Activated CD4-positive, alpha-beta T cell treated with anti-CD3 and anti-CD28 coated beads, Interleukin-2, amount 10 ng/mL, durations not matched to agents 7 days and 5 days (primary cell): ENCODE measurements at regions not wholly inside any gene's neighbourhood (a gene's known extent, or its start where the extent isn't known, plus 50 kb on each side); places are given as distances from the start of the nearest gene placed in this dataset.
A peak's percentile ranks its signal among the peaks of the same experiment; 100 is the strongest.

Experiments
- CTCF ChIA-PET: fragments of 350-600 bp; sonication (Branson Sonifier 250); formaldehyde crosslinking; loops from one replicate; lab custom pipeline; 2021; ENCODE audit warnings: antibody characterized with exemption; lab: Charles Lee
- POLR2A ChIA-PET: fragments of 350-600 bp; sonication (Branson Sonifier 250); formaldehyde crosslinking; loops from one replicate; lab custom pipeline; 2021; ENCODE audit warnings: antibody characterized with exemption; lab: Charles Lee
- DNase-seq: peaks from one replicate; pipeline ENCODE4 v3.0.0-alpha.2; 2020
- H3K27ac Mint-ChIP-seq: one replicate; pipeline ENCODE4 v1.8.0; 2021; ENCODE audit warnings: mild to moderate bottlenecking, moderate library complexity, mixed read lengths
- H3K27me3 Mint-ChIP-seq: one replicate; pipeline ENCODE4 v1.8.0; 2021; ENCODE audit warnings: mixed read lengths
- H3K36me3 Mint-ChIP-seq: one replicate; pipeline ENCODE4 v1.8.0; 2021; ENCODE audit warnings: low read depth, mixed read lengths
- H3K4me1 Mint-ChIP-seq: one replicate; pipeline ENCODE4 v1.8.0; 2021; ENCODE audit warnings: mixed read lengths
- H3K4me3 Mint-ChIP-seq: one replicate; pipeline ENCODE4 v1.8.0; 2021; ENCODE audit warnings: mild to moderate bottlenecking, moderate library complexity, mixed read lengths
- H3K9me3 Mint-ChIP-seq: one replicate; pipeline ENCODE4 v1.8.0; 2021; ENCODE audit warnings: mixed read lengths

GRCh38 chr2:70036290-70036689, 51.0 kb upstream of the PCBP1 start:
- Mint-ChIP-seq H3K4me3 (no peak overlapping the region), H3K27ac (peak overlapping the region; percentile 15)
- POLR2A ChIA-PET: no interaction called here

GRCh38 chr2:70035344-70035844, 51.9 kb upstream of the PCBP1 start:
- no peak for DNase-seq
- Mint-ChIP-seq H3K4me3 (no peak overlapping the region), H3K36me3 (peaks cover 22% of the 10 kb centered on the region), H3K4me1 (peaks cover 30% of the 10 kb centered on the region), H3K27ac (peak overlapping the region; percentile 0), H3K27me3 (no peaks in the 10 kb centered on the region), H3K9me3 (peaks cover 3% of the 10 kb centered on the region)
- CTCF ChIA-PET: interaction anchor here (0.6 to 0.9 kb wide), 2 partner anchors 28 to 126 kb away, joined by 3 to 4 read pairs; no protein-coding TSS in a partner anchor
- POLR2A ChIA-PET: interaction anchor here (0.6 kb wide), 1 partner anchor 26 kb away, joined by 4 read pairs; no protein-coding TSS in a partner anchor

More at GRCh38 chr2:70036290-70036689, 51.0 kb upstream of the PCBP1 start:
- CTCF ChIA-PET: no interaction called here
- Mint-ChIP-seq H3K9me3 (peaks cover 3% of the 10 kb centered on the region), H3K36me3 (peaks cover 26% of the 10 kb centered on the region), H3K27me3 (no peaks in the 10 kb centered on the region), H3K4me1 (peaks cover 32% of the 10 kb centered on the region)
- no peak for DNase-seq

GRCh38 chr2:70030724-70031420, 56.4 kb upstream of the PCBP1 start:
- Mint-ChIP-seq H3K27ac (no peak overlapping the region), H3K4me3 (no peak overlapping the region), H3K27me3 (no peaks in the 10 kb centered on the region), H3K4me1 (peaks cover 19% of the 10 kb centered on the region), H3K36me3 (peaks cover 15% of the 10 kb centered on the region), H3K9me3 (no peaks in the 10 kb centered on the region)
- POLR2A ChIA-PET: no interaction called here
- CTCF ChIA-PET: interaction anchor here (1.5 to 1.7 kb wide), 2 partner anchors 10 to 14 kb away, joined by 4 to 6 read pairs; no protein-coding TSS in a partner anchor
- no peak for DNase-seq

GRCh38 chr2:70029814-70030409, 57.4 kb upstream of the PCBP1 start:
- POLR2A ChIA-PET: no interaction called here
- Mint-ChIP-seq H3K27me3 (no peaks in the 10 kb centered on the region), H3K36me3 (peaks cover 14% of the 10 kb centered on the region), H3K9me3 (no peaks in the 10 kb centered on the region), H3K4me3 (no peak overlapping the region), H3K4me1 (peaks cover 13% of the 10 kb centered on the region), H3K27ac (no peak overlapping the region)
- CTCF ChIA-PET: interaction anchor here (0.6 to 1.5 kb wide), 8 partner anchors 8 to 185 kb away, joined by 3 to 8 read pairs (median 3); no protein-coding TSS in a partner anchor
- DNase-seq: no peak

- no peak for DNase-seq
- CTCF ChIA-PET: interaction anchor here (1.3 to 2.4 kb wide), 4 partner anchors 9 to 21 kb away, joined by 4 to 10 read pairs (median 4); no protein-coding TSS in a partner anchor
- POLR2A ChIA-PET: no interaction called here
- peaks cover 12% of the 10 kb centered on the region for H3K36me3 Mint-ChIP-seq
- peaks cover 4% of the 10 kb centered on the region for H3K9me3 Mint-ChIP-seq
- peak overlapping the region; percentile 68 for H3K27ac Mint-ChIP-seq
- H3K4me1 Mint-ChIP-seq: peaks cover 7% of the 10 kb centered on the region
- no peaks in the 10 kb centered on the region for H3K27me3 Mint-ChIP-seq
- no peak overlapping the region for H3K4me3 Mint-ChIP-seq
Observed at GRCh38 chr2:70024284-70024683, 62.9 kb upstream of the ASPRV1 start.

GRCh38 chr2:70019096-70019495, 57.7 kb upstream of the ASPRV1 start:
- Mint-ChIP-seq H3K4me1 (peaks cover 26% of the 10 kb centered on the region), H3K36me3 (peaks cover 42% of the 10 kb centered on the region), H3K27me3 (no peaks in the 10 kb centered on the region), H3K4me3 (no peak overlapping the region), H3K9me3 (peaks cover 20% of the 10 kb centered on the region), H3K27ac (peak overlapping the region; percentile 22)
- POLR2A ChIA-PET: no interaction called here
- no peak for DNase-seq
- CTCF ChIA-PET: no interaction called here

GRCh38 chr2:70017962-70018361, 56.5 kb upstream of the ASPRV1 start:
- H3K9me3 Mint-ChIP-seq: peaks cover 20% of the 10 kb centered on the region
- POLR2A ChIA-PET: no interaction called here
- peaks cover 26% of the 10 kb centered on the region for H3K4me1 Mint-ChIP-seq
- H3K27ac Mint-ChIP-seq: no peak overlapping the region
- no peak for DNase-seq
- H3K27me3 Mint-ChIP-seq: no peaks in the 10 kb centered on the region
- CTCF ChIA-PET: no interaction called here
- peaks cover 43% of the 10 kb centered on the region for H3K36me3 Mint-ChIP-seq
- H3K4me3 Mint-ChIP-seq: no peak overlapping the region

- ChIA-PET CTCF (interaction anchor here (1.1 to 1.4 kb wide), 3 partner anchors 10 to 33 kb away, joined by 3 to 4 read pairs (median 4); no protein-coding TSS in a partner anchor), POLR2A (no interaction called here)
- Mint-ChIP-seq H3K27ac (peak overlapping the region; percentile 3), H3K4me3 (no peak overlapping the region), H3K27me3 (no peaks in the 10 kb centered on the region), H3K36me3 (peaks cover 40% of the 10 kb centered on the region), H3K4me1 (peaks cover 35% of the 10 kb centered on the region), H3K9me3 (peaks cover 20% of the 10 kb centered on the region)
- no peak for DNase-seq
Observed at GRCh38 chr2:70014959-70015358, 53.5 kb upstream of the ASPRV1 start.

- H3K4me3 Mint-ChIP-seq: no peak overlapping the region
- DNase-seq: no peak
Observed at GRCh38 chr2:70012887-70013286, 51.5 kb upstream of the ASPRV1 start.

GRCh38 chr2:70011786-70012185, 50.4 kb upstream of the ASPRV1 start:
- no peaks in the 10 kb centered on the region for H3K27me3 Mint-ChIP-seq
- no peak overlapping the region for H3K4me3 Mint-ChIP-seq
- ChIA-PET CTCF (no interaction called here), POLR2A (no interaction called here)
- peaks cover 20% of the 10 kb centered on the region for H3K36me3 Mint-ChIP-seq
- H3K27ac Mint-ChIP-seq: no peak overlapping the region
- no peak for DNase-seq
- peaks cover 18% of the 10 kb centered on the region for H3K4me1 Mint-ChIP-seq
- H3K9me3 Mint-ChIP-seq: no peaks in the 10 kb centered on the region

More at GRCh38 chr2:70012887-70013286, 51.5 kb upstream of the ASPRV1 start:
- Mint-ChIP-seq H3K27ac (no peak overlapping the region), H3K9me3 (peaks cover 4% of the 10 kb centered on the region), H3K4me1 (peaks cover 18% of the 10 kb centered on the region), H3K36me3 (peaks cover 25% of the 10 kb centered on the region), H3K27me3 (no peaks in the 10 kb centered on the region)
- CTCF ChIA-PET: interaction anchor here (1.4 to 1.5 kb wide), 2 partner anchors 10 to 17 kb away, joined by 3 to 5 read pairs; no protein-coding TSS in a partner anchor
- POLR2A ChIA-PET: interaction anchor here (0.6 kb wide), 1 partner anchor 142 kb away, joined by 5 read pairs; no protein-coding TSS in a partner anchor

GRCh38 chr2:70011335-70011734, 49.9 kb upstream of the ASPRV1 start:
- ChIA-PET CTCF (no interaction called here), POLR2A (no interaction called here)
- H3K36me3 Mint-ChIP-seq: peaks cover 16% of the 10 kb centered on the region
- no peak overlapping the region for H3K4me3 Mint-ChIP-seq
- H3K4me1 Mint-ChIP-seq: peaks cover 18% of the 10 kb centered on the region
- no peaks in the 10 kb centered on the region for H3K9me3 Mint-ChIP-seq
- DNase-seq: no peak
- no peak overlapping the region for H3K27ac Mint-ChIP-seq
- no peaks in the 10 kb centered on the region for H3K27me3 Mint-ChIP-seq
